Neural progenitor cell (in vitro differentiated cells): ENCODE measurements at regions not wholly inside any gene's neighbourhood (a gene's known extent, or its start where the extent isn't known, plus 50 kb on each side); places are given as distances from the start of the nearest gene placed in this dataset.

Source experiments
- EZH2 ChIP-seq: fragments of 200-600 bp; sonication (generic); IDR thresholded peaks from 2 replicates; pipeline ENCODE4 v1.6.1; 2017; ENCODE audit warnings: antibody characterized with exemption, mild to moderate bottlenecking, moderate library complexity
- EZH2phosphoT487 ChIP-seq: fragments of 200-600 bp; sonication (generic); IDR thresholded peaks from 2 replicates; pipeline ENCODE4 v1.6.1; 2017; ENCODE audit warnings: antibody characterized with exemption
- TF ChIP-seq, protein P1 (sequence below): fragments of 200-600 bp; sonication (generic); IDR thresholded peaks from 2 replicates; pipeline ENCODE4 v1.5.1; 2017; ENCODE audit warnings: antibody characterized with exemption, mild to moderate bottlenecking

- TF ChIP-seq, protein P1, sequence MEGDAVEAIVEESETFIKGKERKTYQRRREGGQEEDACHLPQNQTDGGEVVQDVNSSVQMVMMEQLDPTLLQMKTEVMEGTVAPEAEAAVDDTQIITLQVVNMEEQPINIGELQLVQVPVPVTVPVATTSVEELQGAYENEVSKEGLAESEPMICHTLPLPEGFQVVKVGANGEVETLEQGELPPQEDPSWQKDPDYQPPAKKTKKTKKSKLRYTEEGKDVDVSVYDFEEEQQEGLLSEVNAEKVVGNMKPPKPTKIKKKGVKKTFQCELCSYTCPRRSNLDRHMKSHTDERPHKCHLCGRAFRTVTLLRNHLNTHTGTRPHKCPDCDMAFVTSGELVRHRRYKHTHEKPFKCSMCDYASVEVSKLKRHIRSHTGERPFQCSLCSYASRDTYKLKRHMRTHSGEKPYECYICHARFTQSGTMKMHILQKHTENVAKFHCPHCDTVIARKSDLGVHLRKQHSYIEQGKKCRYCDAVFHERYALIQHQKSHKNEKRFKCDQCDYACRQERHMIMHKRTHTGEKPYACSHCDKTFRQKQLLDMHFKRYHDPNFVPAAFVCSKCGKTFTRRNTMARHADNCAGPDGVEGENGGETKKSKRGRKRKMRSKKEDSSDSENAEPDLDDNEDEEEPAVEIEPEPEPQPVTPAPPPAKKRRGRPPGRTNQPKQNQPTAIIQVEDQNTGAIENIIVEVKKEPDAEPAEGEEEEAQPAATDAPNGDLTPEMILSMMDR, result no peak
- TF ChIP-seq EZH2phosphoT487, result no peak
- no peak for TF ChIP-seq EZH2
Observed at GRCh38 chr6:92827104-92827503, 592.3 kb downstream of the EPHA7 start.
